Caco-2 (cell line): ENCODE measurements at regions not wholly inside any gene's neighbourhood (a gene's known extent, or its start where the extent isn't known, plus 50 kb on each side); places are given as distances from the start of the nearest gene placed in this dataset.
A peak's percentile ranks its signal among the peaks of the same experiment; 100 is the strongest.

Source experiments
- BruUV-seq: library from RNA; stranded (reverse); fragments of 400-500 nt; replicated peaks from 2 replicates; lab custom pipeline; 2021; lab: Mats Ljungman, UMichigan
- CTCF ChIA-PET: fragments of 300-600 bp; sonication (Branson Sonifier 250); formaldehyde crosslinking; loops from one replicate; lab custom pipeline; 2022; ENCODE audit warnings: antibody characterized with exemption; lab: Charles Lee
- POLR2A ChIA-PET: fragments of 300-600 bp; sonication (Branson Sonifier 250); formaldehyde crosslinking; loops from one replicate; lab custom pipeline; 2022; ENCODE audit warnings: antibody characterized with exemption; lab: Charles Lee
- DNase-seq, 2 experiments: peaks; one replicate each; pipeline versions ENCODE4 v3.0.0 to v3.0.0-alpha.2; 2020 to 2022
- H3K27me3 ChIP-seq: replicated peaks from 2 replicates; pipeline ENCODE4 v1.6.0; 2011; ENCODE audit warnings: low read length; ENCODE audit not compliant: control insufficient read depth, insufficient read depth
- H3K36me3 ChIP-seq: 2 replicates; pipeline ENCODE4 v1.5.1; 2011; ENCODE audit warnings: low read length; ENCODE audit not compliant: control insufficient read depth, insufficient read depth
- H3K4me1 ChIP-seq: fragments of 250-450 bp; sonication (Bioruptor Pico); 2 replicates; pipeline ENCODE4 v1.5.1; 2020; ENCODE audit warnings: mild to moderate bottlenecking
- H3K4me3 ChIP-seq: 2 replicates; pipeline ENCODE4 v1.5.1; 2011; ENCODE audit warnings: low read depth, mild to moderate bottlenecking, control low read depth, low read length
- H3K9me3 ChIP-seq: fragments of 250-450 bp; sonication (Bioruptor Pico); 2 replicates; pipeline ENCODE4 v1.5.1; 2020; ENCODE audit warnings: mild to moderate bottlenecking, moderate library complexity
- H3K27ac Mint-ChIP-seq: one replicate; pipeline ENCODE4 v1.8.0; 2022; ENCODE audit warnings: mixed read lengths; ENCODE audit not compliant: unreplicated experiment
- H3K27me3 Mint-ChIP-seq: one replicate; pipeline ENCODE4 v1.8.0; 2022; ENCODE audit warnings: mixed read lengths; ENCODE audit not compliant: insufficient read depth, unreplicated experiment
- H3K36me3 Mint-ChIP-seq: one replicate; pipeline ENCODE4 v1.8.0; 2022; ENCODE audit warnings: mild to moderate bottlenecking, mixed read lengths; ENCODE audit not compliant: insufficient read depth, unreplicated experiment
- H3K4me1 Mint-ChIP-seq: one replicate; pipeline ENCODE4 v1.8.0; 2022; ENCODE audit warnings: low read depth, mixed read lengths; ENCODE audit not compliant: unreplicated experiment
- H3K4me3 Mint-ChIP-seq: one replicate; pipeline ENCODE4 v1.8.0; 2022; ENCODE audit warnings: mild to moderate bottlenecking, moderate library complexity, mixed read lengths; ENCODE audit not compliant: unreplicated experiment
- H3K9me3 Mint-ChIP-seq: one replicate; pipeline ENCODE4 v1.8.0; 2022; ENCODE audit warnings: mixed read lengths; ENCODE audit not compliant: unreplicated experiment
- CTCF ChIP-seq, 2 experiments: fragments of 200-600 bp in 1 of 2; IDR thresholded peaks; 1 replicate in 1 of 2; 2 replicates in 1 of 2; pipeline versions ENCODE4 v1.5.1 to v1.8.0; 2011 to 2022; ENCODE audit warnings: antibody characterized with exemption in 1 of 2, control low read depth in 1 of 2, inconsistent platforms in 1 of 2, low read depth in 1 of 2, low read length in 1 of 2, mild to moderate bottlenecking in 1 of 2, moderate library complexity in 1 of 2; ENCODE audit not compliant: insufficient read depth in 1 of 2, severe bottlenecking in 1 of 2, unreplicated experiment in 1 of 2
- intact Hi-C: fragments of 100-400 bp; cut with micrococcal nuclease; formaldehyde crosslinking; loops from one replicate; pipeline ENCODE4 v1.10.0; 2022; ENCODE audit not compliant: unreplicated experiment

GRCh38 chr2:18237298-18237697 lies 323.2 kb downstream of the RDH14 start:
- intact Hi-C loops, result no loop called here
- Mint-ChIP-seq H3K9me3 (no peaks in the 10 kb centered on the region), H3K27ac (no peak overlapping the region), H3K27me3 (no peaks in the 10 kb centered on the region), H3K36me3 (no peaks in the 10 kb centered on the region), H3K4me1 (peaks cover 19% of the 10 kb centered on the region), H3K4me3 (no peak overlapping the region)
- POLR2A ChIA-PET, result no interaction called here
- Histone ChIP-seq H3K4me3 (no peak overlapping the region), H3K4me1 (peaks cover 27% of the 10 kb centered on the region), H3K27me3 (no peaks in the 10 kb centered on the region), H3K36me3 (no peaks in the 10 kb centered on the region), H3K9me3 (no peaks in the 10 kb centered on the region)
- no peak for TF ChIP-seq CTCF (IDR thresholded peaks at IDR 0.05; ENCODE audit: insufficient read depth in 1 of 2, low read depth in 1 of 2, low read length in 1 of 2, severe bottlenecking in 1 of 2, unreplicated experiment in 1 of 2)
- CTCF ChIA-PET, result no interaction called here
- no peak for DNase-seq
- no TSS peak for BruUV-seq

DNA sequence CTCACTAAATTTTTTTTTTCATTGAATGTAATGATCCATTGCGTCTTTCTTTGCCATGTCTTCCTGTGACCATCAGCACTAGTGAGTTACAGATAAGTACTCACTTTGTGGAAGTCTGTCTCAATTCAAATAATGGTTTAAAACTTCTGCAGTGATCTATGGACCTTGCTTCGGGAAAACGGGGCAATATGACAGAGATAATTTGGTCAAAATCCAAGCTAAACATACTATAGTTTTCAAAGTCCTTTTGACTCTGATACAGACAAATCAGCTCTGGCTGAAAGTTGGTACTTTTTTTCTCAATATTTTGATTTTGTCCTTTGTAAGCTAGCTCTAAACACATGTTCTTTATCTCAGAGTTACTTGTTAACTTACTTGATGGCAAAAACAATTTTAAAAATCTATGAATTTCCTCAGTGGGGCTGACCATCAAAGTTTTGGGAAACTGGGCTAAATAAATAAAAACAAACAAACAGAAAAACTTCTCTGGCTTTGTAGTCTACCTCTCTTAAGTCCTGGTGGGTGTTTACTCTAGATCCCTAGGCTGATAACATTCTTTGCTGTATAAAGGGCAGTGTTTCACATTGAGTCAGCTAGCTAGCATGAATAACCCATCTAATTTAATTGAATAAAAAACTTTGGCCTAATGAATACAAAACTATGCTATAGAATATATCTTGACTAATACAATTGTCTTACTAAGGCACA lies 327.6 kb downstream of the RDH14 start:
- no peaks in the 10 kb centered on the region for H3K27me3 ChIP-seq
- Mint-ChIP-seq H3K4me1 (peaks cover 19% of the 10 kb centered on the region), H3K27ac (peak overlapping the region; percentile 40), H3K36me3 (no peaks in the 10 kb centered on the region), H3K27me3 (no peaks in the 10 kb centered on the region), H3K4me3 (peak overlapping the region; percentile 0), H3K9me3 (peaks cover 19% of the 10 kb centered on the region)
- no peak for TF ChIP-seq CTCF (IDR thresholded peaks at IDR 0.05; ENCODE audit: insufficient read depth in 1 of 2, low read depth in 1 of 2, low read length in 1 of 2, severe bottlenecking in 1 of 2, unreplicated experiment in 1 of 2)
- H3K36me3 ChIP-seq, result no peaks in the 10 kb centered on the region
- CTCF ChIA-PET, result no interaction called here
- no peak overlapping the region for H3K4me3 ChIP-seq
- peak in 1 of 2 experiments; percentile 18 for DNase-seq
- peaks cover 29% of the 10 kb centered on the region for H3K4me1 ChIP-seq
- no TSS peak for BruUV-seq
- intact Hi-C loops, result loop anchor here (1.0 to 2.0 kb wide), 2 partner anchors 23 to 66 kb away; no protein-coding TSS in a partner anchor
- POLR2A ChIA-PET, result no interaction called here
- H3K9me3 ChIP-seq, result no peaks in the 10 kb centered on the region

DNA sequence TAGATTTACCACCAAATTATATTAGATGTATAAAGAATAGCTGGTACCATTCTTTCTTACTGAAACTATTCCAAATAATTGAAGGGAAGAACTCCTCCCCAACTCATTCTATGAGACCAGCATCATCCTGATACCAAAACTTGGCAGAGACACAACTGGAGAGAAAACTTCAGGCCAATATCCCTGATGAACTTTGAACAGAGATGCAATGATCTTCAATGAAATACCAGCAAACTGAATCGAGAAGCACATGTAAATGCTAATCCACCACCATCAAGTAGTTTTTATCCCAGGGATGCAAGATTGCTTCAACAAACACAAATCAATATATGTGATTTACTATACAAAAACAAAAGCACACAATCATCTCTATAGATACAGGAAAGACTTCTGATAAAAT lies 329.8 kb downstream of the RDH14 start:
- no peak for DNase-seq
- Mint-ChIP-seq H3K9me3 (peaks cover 36% of the 10 kb centered on the region), H3K27me3 (no peaks in the 10 kb centered on the region), H3K27ac (no peak overlapping the region), H3K36me3 (no peaks in the 10 kb centered on the region), H3K4me1 (peaks cover 19% of the 10 kb centered on the region), H3K4me3 (no peak overlapping the region)
- POLR2A ChIA-PET, result no interaction called here
- no peaks in the 10 kb centered on the region; the same call in 1 of the 2 replicates for H3K9me3 ChIP-seq
- H3K36me3 ChIP-seq, result no peaks in the 10 kb centered on the region
- H3K4me1 ChIP-seq, result peaks cover 29% of the 10 kb centered on the region
- no peaks in the 10 kb centered on the region for H3K27me3 ChIP-seq
- intact Hi-C loops, result no loop called here
- TF ChIP-seq CTCF (IDR thresholded peaks at IDR 0.05; ENCODE audit: insufficient read depth in 1 of 2, low read depth in 1 of 2, low read length in 1 of 2, severe bottlenecking in 1 of 2, unreplicated experiment in 1 of 2), result no peak
- H3K4me3 ChIP-seq, result no peak overlapping the region
- CTCF ChIA-PET, result no interaction called here
- no TSS peak for BruUV-seq
